Endothelial cell (in vitro differentiated cells): ENCODE measurements at regions not wholly inside any gene's neighbourhood (a gene's known extent, or its start where the extent isn't known, plus 50 kb on each side); places are given as distances from the start of the nearest gene placed in this dataset.
"Not testable (repeated sequence)": the region's sequence is repeated elsewhere in the genome, so short reads cannot be mapped to it uniquely, and the experiment has no call there.

Experiments used
- DNase-seq: peaks from one replicate; pipeline ENCODE4 v3.0.0; 2021; ENCODE audit warnings: low spot score
- H3K27ac Mint-ChIP-seq: one replicate; pipeline ENCODE4 v1.8.0; 2021; ENCODE audit warnings: mixed read lengths, inconsistent platforms; ENCODE audit not compliant: unreplicated experiment
- H3K27me3 Mint-ChIP-seq: one replicate; pipeline ENCODE4 v1.8.0; 2021; ENCODE audit warnings: mild to moderate bottlenecking, moderate library complexity, mixed read lengths, inconsistent platforms; ENCODE audit not compliant: unreplicated experiment
- H3K36me3 Mint-ChIP-seq: one replicate; pipeline ENCODE4 v1.8.0; 2021; ENCODE audit warnings: mild to moderate bottlenecking, low read depth, mixed read lengths, inconsistent platforms; ENCODE audit not compliant: unreplicated experiment
- H3K4me1 Mint-ChIP-seq: one replicate; pipeline ENCODE4 v1.8.0; 2021; ENCODE audit warnings: mild to moderate bottlenecking, mixed read lengths, inconsistent platforms; ENCODE audit not compliant: unreplicated experiment
- H3K4me3 Mint-ChIP-seq: one replicate; pipeline ENCODE4 v1.8.0; 2021; ENCODE audit warnings: mild to moderate bottlenecking, mixed read lengths, inconsistent platforms; ENCODE audit not compliant: unreplicated experiment
- H3K9me3 Mint-ChIP-seq: one replicate; pipeline ENCODE4 v1.8.0; 2021; ENCODE audit warnings: mixed read lengths, inconsistent platforms; ENCODE audit not compliant: unreplicated experiment
- TF ChIP-seq, protein P1 (sequence below): fragments of 200-600 bp; sonication (generic); IDR thresholded peaks from one replicate; pipeline ENCODE4 v1.5.0; 2021; ENCODE audit warnings: antibody characterized with exemption; ENCODE audit not compliant: unreplicated experiment

- Mint-ChIP-seq H3K4me1 (no peaks in the 10 kb centered on the region), H3K27ac (no peak overlapping the region), H3K4me3 (no peak overlapping the region), H3K9me3 (no peaks in the 10 kb centered on the region), H3K27me3 (no peaks in the 10 kb centered on the region), H3K36me3 (no peaks in the 10 kb centered on the region)
- no peak for DNase-seq
- TF ChIP-seq, protein P1, sequence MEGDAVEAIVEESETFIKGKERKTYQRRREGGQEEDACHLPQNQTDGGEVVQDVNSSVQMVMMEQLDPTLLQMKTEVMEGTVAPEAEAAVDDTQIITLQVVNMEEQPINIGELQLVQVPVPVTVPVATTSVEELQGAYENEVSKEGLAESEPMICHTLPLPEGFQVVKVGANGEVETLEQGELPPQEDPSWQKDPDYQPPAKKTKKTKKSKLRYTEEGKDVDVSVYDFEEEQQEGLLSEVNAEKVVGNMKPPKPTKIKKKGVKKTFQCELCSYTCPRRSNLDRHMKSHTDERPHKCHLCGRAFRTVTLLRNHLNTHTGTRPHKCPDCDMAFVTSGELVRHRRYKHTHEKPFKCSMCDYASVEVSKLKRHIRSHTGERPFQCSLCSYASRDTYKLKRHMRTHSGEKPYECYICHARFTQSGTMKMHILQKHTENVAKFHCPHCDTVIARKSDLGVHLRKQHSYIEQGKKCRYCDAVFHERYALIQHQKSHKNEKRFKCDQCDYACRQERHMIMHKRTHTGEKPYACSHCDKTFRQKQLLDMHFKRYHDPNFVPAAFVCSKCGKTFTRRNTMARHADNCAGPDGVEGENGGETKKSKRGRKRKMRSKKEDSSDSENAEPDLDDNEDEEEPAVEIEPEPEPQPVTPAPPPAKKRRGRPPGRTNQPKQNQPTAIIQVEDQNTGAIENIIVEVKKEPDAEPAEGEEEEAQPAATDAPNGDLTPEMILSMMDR, result no peak
These were observed 169.6 kb downstream of the UACA start for GRCh38 chr15:70593795-70594194.

- H3K4me1 Mint-ChIP-seq, result no peaks in the 10 kb centered on the region
- no peak for DNase-seq
- peaks cover 2% of the 10 kb centered on the region for H3K27me3 Mint-ChIP-seq
- no peak overlapping the region for H3K27ac Mint-ChIP-seq
- H3K9me3 Mint-ChIP-seq, result no peaks in the 10 kb centered on the region
- TF ChIP-seq, protein P1, result no peak
- no peak overlapping the region for H3K4me3 Mint-ChIP-seq
- no peaks in the 10 kb centered on the region for H3K36me3 Mint-ChIP-seq
These were observed 173.6 kb downstream of the UACA start for GRCh38 chr15:70589728-70590127.

- Mint-ChIP-seq H3K4me3 (no peak overlapping the region), H3K9me3 (no peaks in the 10 kb centered on the region), H3K4me1 (no peaks in the 10 kb centered on the region), H3K27me3 (peaks cover 3% of the 10 kb centered on the region), H3K27ac (no peak overlapping the region), H3K36me3 (no peaks in the 10 kb centered on the region)
- no peak for DNase-seq
- TF ChIP-seq, protein P1, result no peak
These were observed 174.1 kb downstream of the UACA start for GRCh38 chr15:70589221-70589620.

GRCh38 chr15:70588613-70589012 is 174.7 kb downstream of the UACA start:
- no peaks in the 10 kb centered on the region for H3K36me3 Mint-ChIP-seq
- H3K4me3 Mint-ChIP-seq, result no peak overlapping the region
- no peak for DNase-seq
- no peaks in the 10 kb centered on the region for H3K9me3 Mint-ChIP-seq
- no peak overlapping the region for H3K27ac Mint-ChIP-seq
- peaks cover 3% of the 10 kb centered on the region for H3K27me3 Mint-ChIP-seq
- no peaks in the 10 kb centered on the region for H3K4me1 Mint-ChIP-seq
- TF ChIP-seq, protein P1, result no peak

DNA sequence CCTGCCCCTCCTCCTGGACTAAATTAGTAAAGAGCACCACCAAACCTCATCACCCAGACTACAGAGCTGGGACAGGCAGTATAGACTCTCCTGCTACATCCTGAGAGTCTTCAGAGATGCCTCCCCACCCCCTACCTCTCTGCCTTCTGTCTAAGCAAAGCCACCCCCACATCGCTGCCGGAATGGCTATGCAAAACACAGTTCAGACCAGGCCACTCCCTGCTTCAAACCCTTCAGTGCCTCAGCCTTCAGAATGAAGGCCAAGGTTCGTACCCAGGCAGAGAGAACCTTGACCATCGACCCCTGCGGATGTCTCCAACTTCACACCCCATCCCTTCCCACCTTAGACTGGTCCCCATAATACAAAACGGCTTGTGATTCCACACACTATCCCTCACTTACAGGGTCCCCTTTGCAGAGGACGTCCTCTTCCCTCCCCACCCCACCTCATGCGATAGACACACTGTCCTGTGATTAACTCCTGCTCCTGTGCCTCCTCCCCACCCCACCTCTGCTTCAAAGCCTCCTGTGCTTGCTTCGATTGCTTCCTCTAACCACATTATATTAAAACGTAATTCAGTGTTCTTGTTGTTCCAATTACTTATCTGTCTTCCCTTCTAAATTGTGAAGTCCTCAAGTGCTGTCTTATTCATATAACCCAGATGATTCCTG is 175.3 kb downstream of the UACA start:
- peaks cover 3% of the 10 kb centered on the region for H3K27me3 Mint-ChIP-seq
- no peak overlapping the region for H3K4me3 Mint-ChIP-seq
- no peak overlapping the region for H3K27ac Mint-ChIP-seq
- H3K36me3 Mint-ChIP-seq, result no peaks in the 10 kb centered on the region
- TF ChIP-seq, protein P1, result no peak
- no peaks in the 10 kb centered on the region for H3K4me1 Mint-ChIP-seq
- H3K9me3 Mint-ChIP-seq, result no peaks in the 10 kb centered on the region
- DNase-seq, result no peak

DNA sequence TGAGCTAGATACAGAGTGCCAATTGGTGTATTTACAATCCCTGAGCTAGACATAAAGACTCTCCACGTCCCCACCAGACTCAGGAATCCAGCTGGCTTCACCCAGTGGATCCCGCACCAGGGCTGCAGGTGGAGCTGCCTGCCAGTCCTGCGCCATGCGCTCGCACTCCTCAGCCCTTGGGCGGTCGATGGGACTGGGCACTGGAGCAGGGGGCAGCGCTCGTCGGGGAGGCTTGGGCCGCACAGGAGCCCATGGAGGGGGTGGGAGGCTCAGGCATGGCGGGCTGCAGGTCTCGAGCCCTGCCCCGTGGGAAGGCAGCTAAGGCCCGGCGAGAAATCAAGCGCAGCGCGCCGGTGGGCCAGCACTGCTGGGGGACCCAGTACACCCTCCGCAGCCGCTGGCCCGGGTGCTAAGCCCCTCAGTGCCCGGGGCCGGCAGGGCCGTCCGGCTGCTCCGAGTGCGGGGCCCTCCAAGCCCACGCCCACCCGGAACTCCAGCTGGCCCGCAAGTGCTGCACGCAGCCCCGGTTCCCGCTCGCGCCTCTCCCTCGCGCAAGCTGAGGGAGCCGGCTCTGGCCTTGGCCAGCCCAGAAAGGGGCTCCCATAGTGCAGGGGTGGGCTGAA is 176.2 kb downstream of the UACA start:
- not testable (repeated sequence) for H3K27me3 Mint-ChIP-seq, H3K27ac Mint-ChIP-seq, H3K4me3 Mint-ChIP-seq, H3K36me3 Mint-ChIP-seq, DNase-seq, H3K4me1 Mint-ChIP-seq, H3K9me3 Mint-ChIP-seq
